PC-3 (cell line): ENCODE measurements at regions not wholly inside any gene's neighbourhood (a gene's known extent, or its start where the extent isn't known, plus 50 kb on each side); places are given as distances from the start of the nearest gene placed in this dataset.
A peak's percentile ranks its signal among the peaks of the same experiment; 100 is the strongest.

Experiments
- ATAC-seq: fragments of 200-7000 bp; cut with Tn5 transposase; 2 replicates; pipeline ENCODE4 v1.9.1; 2020; ENCODE audit warnings: mild to moderate bottlenecking, moderate library complexity
- BruUV-seq: library from RNA; stranded (reverse); fragments of 400-500 nt; replicated peaks from 2 replicates; lab custom pipeline; 2021; lab: Mats Ljungman, UMichigan
- CTCF ChIA-PET: fragments of 300-600 bp; sonication (Branson Sonifier 250); formaldehyde crosslinking; loops from one replicate; lab custom pipeline; 2022; ENCODE audit warnings: antibody characterized with exemption; lab: Charles Lee
- POLR2A ChIA-PET: fragments of 300-600 bp; sonication (Branson Sonifier 250); formaldehyde crosslinking; loops from one replicate; lab custom pipeline; 2022; ENCODE audit warnings: antibody characterized with exemption; ENCODE audit not compliant: unreplicated experiment; lab: Charles Lee
- DNase-seq: peaks from one replicate; pipeline ENCODE4 v3.0.0-alpha.2; 2015
- H2AFZ ChIP-seq: fragments of 300-600 bp; sonication (generic); 2 replicates; pipeline ENCODE4 v1.6.0; 2016; ENCODE audit warnings: antibody characterized with exemption, low read length
- H3F3A ChIP-seq: fragments of 300-600 bp; sonication (generic); one replicate; pipeline ENCODE4 v1.6.0; 2017; ENCODE audit warnings: antibody characterized with exemption, low read length, control low read depth, mild to moderate bottlenecking; ENCODE audit not compliant: unreplicated experiment
- H3K27ac ChIP-seq: fragments of 300-600 bp; sonication (generic); 2 replicates; pipeline ENCODE4 v1.5.1; 2016; ENCODE audit warnings: mild to moderate bottlenecking, low read length
- H3K27me3 ChIP-seq: fragments of 300-600 bp; sonication (generic); 2 replicates; pipeline ENCODE4 v1.6.1; 2016; ENCODE audit warnings: low read length, mixed read lengths
- H3K36me3 ChIP-seq: fragments of 300-600 bp; sonication (generic); 2 replicates; pipeline ENCODE4 v1.6.1; 2016; ENCODE audit warnings: low read depth, mixed run types, low read length, mixed read lengths
- H3K4me1 ChIP-seq: fragments of 300-600 bp; sonication (generic); 2 replicates; pipeline ENCODE4 v1.5.1; 2016; ENCODE audit warnings: low read length; ENCODE audit not compliant: insufficient read depth
- H3K4me2 ChIP-seq: fragments of 300-600 bp; sonication (generic); 2 replicates; pipeline ENCODE4 v1.6.0; 2016; ENCODE audit warnings: low read length
- H3K4me3 ChIP-seq: fragments of 300-600 bp; sonication (generic); 2 replicates; pipeline ENCODE4 v1.5.1; 2016; ENCODE audit warnings: mild to moderate bottlenecking, low read length, mixed read lengths
- H3K79me2 ChIP-seq: fragments of 300-600 bp; sonication (generic); 2 replicates; pipeline ENCODE4 v1.6.1; 2017; ENCODE audit warnings: low read length, mixed read lengths
- H3K9ac ChIP-seq: fragments of 300-600 bp; sonication (generic); 2 replicates; pipeline ENCODE4 v1.6.0; 2016; ENCODE audit warnings: mild to moderate bottlenecking, low read length
- H3K9me2 ChIP-seq: fragments of 300-600 bp; sonication (generic); replicated peaks from 2 replicates; pipeline ENCODE4 v1.6.1; 2016; ENCODE audit warnings: mixed run types, low read length, mixed read lengths
- H3K9me3 ChIP-seq: fragments of 300-600 bp; sonication (generic); 2 replicates; pipeline ENCODE4 v1.6.1; 2016; ENCODE audit warnings: low read length, mixed read lengths
- H4K20me1 ChIP-seq: fragments of 300-600 bp; sonication (generic); 2 replicates; pipeline ENCODE4 v1.6.1; 2016; ENCODE audit warnings: low read length, mixed read lengths
- CTCF ChIP-seq: fragments of 300-600 bp; sonication (generic); conservative IDR thresholded peaks from 2 replicates; pipeline ENCODE4 v1.5.1; 2017; ENCODE audit warnings: antibody characterized with exemption, low read depth, mild to moderate bottlenecking, low read length
- EZH2 ChIP-seq: fragments of 300-600 bp; sonication (generic); IDR thresholded peaks from one replicate; pipeline ENCODE4 v1.6.1; 2017; ENCODE audit warnings: antibody characterized with exemption, mild to moderate bottlenecking, low read length; ENCODE audit not compliant: unreplicated experiment
- EZH2phosphoT487 ChIP-seq: fragments of 300-600 bp; sonication (generic); IDR thresholded peaks from 2 replicates; pipeline ENCODE4 v1.6.1; 2018; ENCODE audit warnings: mild to moderate bottlenecking, antibody characterized with exemption, low read length, borderline replicate concordance
- intact Hi-C: fragments of 100-400 bp; cut with micrococcal nuclease; formaldehyde crosslinking; loops from 2 replicates; pipeline ENCODE4 v1.9.0; 2023

GRCh38 chr2:187274146-187274545, 173.9 kb downstream of the CALCRL start:
- intact Hi-C loops: no loop called here
- Histone ChIP-seq H3K9me3 (no peaks in the 10 kb centered on the region), H3K9ac (no peak overlapping the region), H4K20me1 (no peaks in the 10 kb centered on the region), H3K27me3 (no peaks in the 10 kb centered on the region), H3K9me2 (no peaks in the 10 kb centered on the region), H2AFZ (no peak overlapping the region), H3K4me2 (no peak overlapping the region), H3K36me3 (no peaks in the 10 kb centered on the region), H3K79me2 (no peaks in the 10 kb centered on the region), H3F3A (no peaks in the 10 kb centered on the region), H3K4me3 (no peak overlapping the region), H3K27ac (no peak overlapping the region), H3K4me1 (no peaks in the 10 kb centered on the region)
- ChIA-PET POLR2A (no interaction called here), CTCF (no interaction called here)
- no TSS peak for BruUV-seq
- DNase-seq: no peak
- ATAC-seq: no peak
- TF ChIP-seq EZH2phosphoT487 (no peak), EZH2 (no peak), CTCF (no peak)

- Histone ChIP-seq H3K4me3 (no peak overlapping the region), H3K79me2 (no peaks in the 10 kb centered on the region), H3K9me2 (no peaks in the 10 kb centered on the region), H4K20me1 (no peaks in the 10 kb centered on the region), H3F3A (no peaks in the 10 kb centered on the region), H2AFZ (no peak overlapping the region), H3K9ac (no peak overlapping the region), H3K4me1 (no peaks in the 10 kb centered on the region), H3K9me3 (no peaks in the 10 kb centered on the region), H3K36me3 (no peaks in the 10 kb centered on the region), H3K4me2 (no peak overlapping the region), H3K27me3 (no peaks in the 10 kb centered on the region), H3K27ac (no peak overlapping the region)
- ChIA-PET CTCF (no interaction called here), POLR2A (no interaction called here)
- intact Hi-C loops: no loop called here
- ATAC-seq: no peak
- TF ChIP-seq EZH2 (no peak), EZH2phosphoT487 (no peak), CTCF (no peak)
- no peak for DNase-seq
- no TSS peak for BruUV-seq
Measured at GRCh38 chr2:187272255-187272654, 175.8 kb downstream of the CALCRL start.

GRCh38 chr2:187271825-187272224, 176.2 kb downstream of the CALCRL start:
- H3K27ac ChIP-seq: no peak overlapping the region
- H3K79me2 ChIP-seq: no peaks in the 10 kb centered on the region
- no peak overlapping the region for H2AFZ ChIP-seq
- TF ChIP-seq EZH2 (no peak), EZH2phosphoT487 (no peak), CTCF (0 out of 2 replicates have a peak, but pooled peaks have one; percentile 12)
- no peak overlapping the region for H3K9ac ChIP-seq
- no peaks in the 10 kb centered on the region for H3K9me3 ChIP-seq
- no peaks in the 10 kb centered on the region for H3F3A ChIP-seq
- ATAC-seq (no peak), DNase-seq (no peak)
- intact Hi-C loops: no loop called here
- H3K9me2 ChIP-seq: no peaks in the 10 kb centered on the region
- no peaks in the 10 kb centered on the region for H3K36me3 ChIP-seq
- no peak overlapping the region for H3K4me3 ChIP-seq
- ChIA-PET CTCF (no interaction called here), POLR2A (no interaction called here)
- no peaks in the 10 kb centered on the region for H3K27me3 ChIP-seq
- H4K20me1 ChIP-seq: no peaks in the 10 kb centered on the region
- H3K4me1 ChIP-seq: no peaks in the 10 kb centered on the region
- H3K4me2 ChIP-seq: no peak overlapping the region
- no TSS peak for BruUV-seq
